Mesenchymal stem cell (in vitro differentiated cells and primary cell): ENCODE measurements at regions not wholly inside any gene's neighbourhood (a gene's known extent, or its start where the extent isn't known, plus 50 kb on each side); places are given as distances from the start of the nearest gene placed in this dataset.

Experiments used
- DNase-seq: peaks from one replicate; pipeline ENCODE4 v3.0.0-alpha.2; 2013
- H2AFZ ChIP-seq: one replicate; pipeline ENCODE4 v1.6.1; 2013; ENCODE audit warnings: low read depth, mild to moderate bottlenecking, control low read depth, inconsistent platforms, low read length, moderate library complexity
- H2AK5ac ChIP-seq: 2 replicates; pipeline ENCODE4 v1.6.1; 2013; ENCODE audit warnings: low read length, moderate library complexity, mild to moderate bottlenecking, inconsistent platforms; ENCODE audit not compliant: severe bottlenecking
- H2BK120ac ChIP-seq: one replicate; pipeline ENCODE4 v1.6.1; 2013; ENCODE audit warnings: low read depth, mild to moderate bottlenecking, inconsistent platforms, low read length, moderate library complexity
- H2BK12ac ChIP-seq, 2 experiments: one replicate each; pipeline ENCODE4 v1.6.1; 2013; ENCODE audit warnings: inconsistent platforms in 2 of 2, low read length in 2 of 2, mild to moderate bottlenecking in 2 of 2, moderate library complexity in 2 of 2, control low read depth in 1 of 2
- H2BK15ac ChIP-seq: one replicate; pipeline ENCODE4 v1.6.1; 2013; ENCODE audit warnings: mild to moderate bottlenecking, low read depth, inconsistent platforms; ENCODE audit not compliant: poor library complexity, severe bottlenecking
- H2BK5ac ChIP-seq: 2 replicates; pipeline ENCODE4 v1.6.1; 2013; ENCODE audit warnings: low read depth, mild to moderate bottlenecking, low read length, control low read depth, inconsistent platforms; ENCODE audit not compliant: poor library complexity, severe bottlenecking
- H3K14ac ChIP-seq, 2 experiments: one replicate each; pipeline ENCODE4 v1.6.1; 2013; ENCODE audit warnings: inconsistent platforms in 2 of 2, low read length in 2 of 2, control low read depth in 1 of 2, mild to moderate bottlenecking in 1 of 2, moderate library complexity in 1 of 2
- H3K18ac ChIP-seq, 2 experiments: one replicate each; pipeline ENCODE4 v1.6.1; 2013; ENCODE audit warnings: inconsistent platforms in 2 of 2, low read length in 2 of 2, control low read depth in 1 of 2, low read depth in 1 of 2, mild to moderate bottlenecking in 1 of 2
- H3K23ac ChIP-seq, 2 experiments: one replicate each; pipeline ENCODE4 v1.6.1; 2013; ENCODE audit warnings: inconsistent platforms in 2 of 2, low read length in 2 of 2, mild to moderate bottlenecking in 2 of 2, moderate library complexity in 2 of 2, control low read depth in 1 of 2
- H3K27ac ChIP-seq: 2 replicates; pipeline ENCODE4 v1.5.1; 2013; ENCODE audit warnings: mild to moderate bottlenecking, moderate library complexity, low read length, control low read depth, inconsistent platforms; ENCODE audit not compliant: poor library complexity, severe bottlenecking
- H3K27me3 ChIP-seq, 2 experiments: 2 replicates each; pipeline versions ENCODE4 v1.6.1 to v1.7.0; 2013; ENCODE audit warnings: low read length in 2 of 2, mild to moderate bottlenecking in 2 of 2, moderate library complexity in 2 of 2, control low read depth in 1 of 2, inconsistent platforms in 1 of 2; ENCODE audit not compliant: control insufficient read depth in 1 of 2, insufficient read depth in 1 of 2
- H3K36me3 ChIP-seq, 2 experiments: 2 replicates each; pipeline versions ENCODE4 v1.6.1 to v1.7.0; 2013; ENCODE audit warnings: low read length in 2 of 2, control low read depth in 1 of 2, inconsistent platforms in 1 of 2, low read depth in 1 of 2, mild to moderate bottlenecking in 1 of 2; ENCODE audit not compliant: insufficient read depth in 2 of 2, control insufficient read depth in 1 of 2
- H3K4ac ChIP-seq, 2 experiments: one replicate each; pipeline ENCODE4 v1.6.1; 2013; ENCODE audit warnings: inconsistent platforms in 2 of 2, low read length in 2 of 2, mild to moderate bottlenecking in 2 of 2, moderate library complexity in 2 of 2, control low read depth in 1 of 2, low read depth in 1 of 2
- H3K4me1 ChIP-seq: 2 replicates; pipeline ENCODE4 v1.6.1; 2013; ENCODE audit warnings: low read depth, low read length, control low read depth; ENCODE audit not compliant: control insufficient read depth, insufficient read depth
- H3K4me2 ChIP-seq: 2 replicates; pipeline ENCODE4 v1.6.1; 2013; ENCODE audit warnings: low read length, mild to moderate bottlenecking, inconsistent platforms; ENCODE audit not compliant: poor library complexity, severe bottlenecking
- H3K4me3 ChIP-seq, 2 experiments: 2 replicates each; pipeline versions ENCODE4 v1.5.1 to v1.7.0; 2013; ENCODE audit warnings: low read length in 2 of 2, mild to moderate bottlenecking in 2 of 2, control low read depth in 1 of 2, low read depth in 1 of 2; ENCODE audit not compliant: insufficient read depth in 1 of 2
- H3K79me1 ChIP-seq: replicated peaks from 2 replicates; pipeline ENCODE4 v1.6.1; 2013; ENCODE audit warnings: mild to moderate bottlenecking, control low read depth, low read length, inconsistent platforms; ENCODE audit not compliant: poor library complexity, severe bottlenecking
- H3K9ac ChIP-seq: 2 replicates; pipeline ENCODE4 v1.7.0; 2013; ENCODE audit warnings: mild to moderate bottlenecking, low read length, moderate library complexity
- H3K9me3 ChIP-seq: 2 replicates; pipeline ENCODE4 v1.7.0; 2013; ENCODE audit warnings: mild to moderate bottlenecking, low read length; ENCODE audit not compliant: control insufficient read depth
- H4K8ac ChIP-seq: one replicate; pipeline ENCODE4 v1.6.1; 2013; ENCODE audit warnings: inconsistent platforms, mild to moderate bottlenecking, low read length, moderate library complexity
- H4K91ac ChIP-seq: one replicate; pipeline ENCODE4 v1.6.1; 2013; ENCODE audit warnings: mild to moderate bottlenecking, low read length, inconsistent platforms
- WGBS: methylation state at CpG from one replicate; pipeline ENCODE4 v1.1.7; 2013; ENCODE audit warnings: mixed read lengths; 5-methylcytosine and 5-hydroxymethylcytosine counted together

DNA sequence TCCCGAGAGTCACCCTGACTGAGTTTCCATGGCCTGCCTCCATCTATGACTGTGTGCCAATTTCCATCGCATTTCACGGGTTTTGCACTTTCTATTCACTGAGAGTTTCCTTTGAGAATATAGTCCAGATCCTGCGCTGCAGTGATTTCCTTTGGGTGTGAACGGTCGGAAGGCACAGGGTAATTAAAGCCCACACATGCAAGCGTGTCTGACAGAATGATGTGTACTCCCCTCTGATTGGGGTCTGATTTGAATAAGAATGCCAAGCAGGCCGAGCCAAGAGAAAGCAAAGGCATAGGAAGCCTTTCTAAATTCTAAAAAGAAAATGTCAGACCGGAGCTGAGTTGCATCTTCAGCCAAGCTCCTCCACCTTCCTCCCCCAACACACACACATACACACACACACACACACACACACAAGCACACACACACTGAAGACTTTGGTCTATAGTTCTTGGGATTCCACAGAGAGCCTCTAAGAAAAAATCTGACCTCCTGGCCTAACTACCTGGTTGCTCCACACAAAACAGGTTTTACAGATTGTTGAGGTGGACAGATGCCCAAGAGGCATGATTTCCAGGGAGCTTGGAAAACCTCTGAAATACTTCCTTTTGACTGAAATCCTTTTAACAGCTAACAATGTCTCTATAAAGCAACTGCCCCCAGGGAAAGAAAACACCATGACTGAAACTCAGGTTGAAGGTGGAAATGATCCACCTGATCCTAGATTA lies 59.7 kb upstream of the LRRN1 start:
- H3K36me3 ChIP-seq = no peaks in the 10 kb centered on the region
- H3K79me1 ChIP-seq = no peaks in the 10 kb centered on the region
- no peak overlapping the region for H2BK5ac ChIP-seq
- no peak overlapping the region for H4K91ac ChIP-seq
- H4K8ac ChIP-seq = no peak overlapping the region
- DNase-seq = no peak
- no peak overlapping the region for H3K4me3 ChIP-seq
- no peaks in the 10 kb centered on the region for H3K27me3 ChIP-seq
- no peak overlapping the region for H2BK12ac ChIP-seq
- H2AFZ ChIP-seq = no peak overlapping the region
- H3K9ac ChIP-seq = no peak overlapping the region
- 79% methylated on average over 9 of the region's 9 CpGs for WGBS
- no peak overlapping the region for H3K18ac ChIP-seq
- no peak overlapping the region for H3K4me2 ChIP-seq
- no peaks in the 10 kb centered on the region for H3K4me1 ChIP-seq
- no peak overlapping the region for H2BK15ac ChIP-seq
- no peak overlapping the region for H2AK5ac ChIP-seq
- no peak overlapping the region for H3K23ac ChIP-seq
- no peak overlapping the region for H3K14ac ChIP-seq
- H3K4ac ChIP-seq = no peak overlapping the region
- no peak overlapping the region for H2BK120ac ChIP-seq
- no peak overlapping the region for H3K27ac ChIP-seq
- no peaks in the 10 kb centered on the region for H3K9me3 ChIP-seq

- H3K14ac ChIP-seq = no peak overlapping the region
- H3K9ac ChIP-seq = no peak overlapping the region
- no peak overlapping the region for H3K4me2 ChIP-seq
- H2AK5ac ChIP-seq = no peak overlapping the region
- WGBS = 56% methylated on average over 2 of the region's 2 CpGs
- DNase-seq = no peak
- no peaks in the 10 kb centered on the region for H3K27me3 ChIP-seq
- no peak overlapping the region for H3K4me3 ChIP-seq
- H3K9me3 ChIP-seq = no peaks in the 10 kb centered on the region
- no peak overlapping the region for H3K27ac ChIP-seq
- H2BK15ac ChIP-seq = no peak overlapping the region
- H3K4ac ChIP-seq = no peak overlapping the region
- H2BK5ac ChIP-seq = no peak overlapping the region
- no peak overlapping the region for H2AFZ ChIP-seq
- H2BK12ac ChIP-seq = no peak overlapping the region
- no peaks in the 10 kb centered on the region for H3K4me1 ChIP-seq
- no peak overlapping the region for H3K18ac ChIP-seq
- no peaks in the 10 kb centered on the region for H3K79me1 ChIP-seq
- no peaks in the 10 kb centered on the region for H3K36me3 ChIP-seq
- H2BK120ac ChIP-seq = no peak overlapping the region
- H4K91ac ChIP-seq = no peak overlapping the region
- no peak overlapping the region for H3K23ac ChIP-seq
- no peak overlapping the region for H4K8ac ChIP-seq
Measured at GRCh38 chr3:3737531-3737930, 61.7 kb upstream of the LRRN1 start.

DNA sequence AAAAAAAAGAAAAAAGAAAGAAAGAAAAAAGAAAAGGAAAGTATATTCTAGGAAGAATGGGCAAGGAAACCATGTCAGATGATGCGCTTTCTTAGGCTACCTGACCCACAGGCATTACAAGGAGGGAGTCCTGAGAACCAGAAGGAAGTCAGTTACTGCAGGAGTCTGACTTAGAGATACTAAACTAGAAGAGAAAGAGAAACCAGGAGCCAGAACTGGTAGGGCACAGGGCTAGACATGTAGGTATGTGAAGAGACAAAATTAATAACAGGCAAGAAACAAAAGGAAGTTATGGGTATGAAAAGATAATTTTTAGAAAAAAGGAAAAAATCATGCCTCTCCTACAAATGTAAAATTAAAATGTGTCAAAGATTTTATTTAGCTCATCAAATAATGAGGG lies 63.3 kb upstream of the LRRN1 start:
- 76% methylated on average over 1 of the region's 1 CpG for WGBS
- no peak overlapping the region for H4K91ac ChIP-seq

DNA sequence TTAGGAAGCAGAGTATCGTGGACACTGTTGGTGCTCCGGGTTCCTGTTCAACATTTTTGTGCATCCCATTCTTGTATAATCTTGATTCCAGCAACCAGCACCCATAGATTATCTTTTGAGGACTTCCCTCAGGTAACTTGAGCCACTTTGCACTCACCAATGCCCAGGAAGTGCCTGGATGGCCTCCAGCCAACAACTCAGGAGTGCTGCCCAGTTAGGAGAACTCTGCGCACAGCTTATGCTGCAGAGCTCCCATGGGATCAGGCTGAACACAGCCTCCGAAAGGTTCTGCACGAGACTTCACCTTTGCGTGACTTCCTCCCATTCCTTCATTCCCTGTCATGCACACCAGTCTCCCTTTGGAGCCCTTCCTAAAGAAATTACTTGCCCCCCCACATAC lies 64.3 kb upstream of the LRRN1 start:
- H3K4me1 ChIP-seq = no peaks in the 10 kb centered on the region
- DNase-seq = no peak
- no peak overlapping the region for H3K4me2 ChIP-seq
- no peak overlapping the region for H3K18ac ChIP-seq
- no peak overlapping the region for H2BK15ac ChIP-seq
- H3K4me3 ChIP-seq = no peak overlapping the region
- H2BK5ac ChIP-seq = no peak overlapping the region
- no peak overlapping the region for H3K23ac ChIP-seq
- 76% methylated on average over 4 of the region's 6 CpGs for WGBS
- no peaks in the 10 kb centered on the region for H3K27me3 ChIP-seq
- H3K9me3 ChIP-seq = peaks cover 4% of the 10 kb centered on the region
- H3K36me3 ChIP-seq = no peaks in the 10 kb centered on the region
- no peak overlapping the region for H3K9ac ChIP-seq
- no peak overlapping the region for H3K27ac ChIP-seq
- H2AFZ ChIP-seq = no peak overlapping the region
- no peaks in the 10 kb centered on the region for H3K79me1 ChIP-seq
- H2BK12ac ChIP-seq = no peak overlapping the region
- no peak overlapping the region for H4K91ac ChIP-seq
- H4K8ac ChIP-seq = no peak overlapping the region
- no peak overlapping the region for H2BK120ac ChIP-seq
- no peak overlapping the region for H3K14ac ChIP-seq
- H2AK5ac ChIP-seq = no peak overlapping the region
- no peak overlapping the region for H3K4ac ChIP-seq

More for the DNA sequence above, 63.3 kb upstream of the LRRN1 start:
- Histone ChIP-seq H3K27me3 (no peaks in the 10 kb centered on the region), H3K27ac (no peak overlapping the region), H3K36me3 (no peaks in the 10 kb centered on the region), H3K79me1 (no peaks in the 10 kb centered on the region), H2AK5ac (no peak overlapping the region), H2BK120ac (no peak overlapping the region), H3K4me1 (no peaks in the 10 kb centered on the region), H2AFZ (no peak overlapping the region), H3K4ac (no peak overlapping the region), H3K23ac (no peak overlapping the region), H4K8ac (no peak overlapping the region), H3K4me3 (no peak overlapping the region), H3K14ac (no peak overlapping the region), H3K4me2 (no peak overlapping the region), H2BK5ac (no peak overlapping the region), H3K9ac (no peak overlapping the region), H2BK15ac (no peak overlapping the region), H3K9me3 (peaks cover 4% of the 10 kb centered on the region), H2BK12ac (no peak overlapping the region), H3K18ac (no peak overlapping the region)
- no peak for DNase-seq
